ENCODE measurements at regions not wholly inside any gene's neighbourhood (a gene's known extent, or its start where the extent isn't known, plus 50 kb on each side); places are given as distances from the start of the nearest gene placed in this dataset.

GRCh38 chr14:105937253-105938054, 411.1 kb downstream of the TMEM121 start:
- Histone ChIP-seq H3K9me3 (peaks cover 0 to 10% of the 10 kb centered on the region in 2 donors), H3K27ac (no peak overlapping the region), H3K4me1 (no peaks in the 10 kb centered on the region), H3K4me3 (no peak overlapping the region), H3K36me3 (no peaks in the 10 kb centered on the region), H3K27me3 (no peaks in the 10 kb centered on the region)
- TF ChIP-seq CTCF (IDR thresholded peaks at IDR 0.05) (no peak), POLR2A (IDR thresholded peaks at IDR 0.05) (no peak)
- DNase-seq, result no peak
- intact Hi-C loops (cut with DNase I; ENCODE audit: low total_unique reads), result no loop called here

GRCh38 chr14:105938055-105938863, 411.9 kb downstream of the TMEM121 start:
- DNase-seq, result no peak
- Histone ChIP-seq H3K4me3 (no peak overlapping the region), H3K27me3 (no peaks in the 10 kb centered on the region), H3K9me3 (peaks cover 0 to 10% of the 10 kb centered on the region in 2 donors), H3K27ac (no peak overlapping the region), H3K4me1 (no peaks in the 10 kb centered on the region), H3K36me3 (no peaks in the 10 kb centered on the region)
- intact Hi-C loops (cut with DNase I; ENCODE audit: low total_unique reads), result no loop called here
- no peak for TF ChIP-seq CTCF (IDR thresholded peaks at IDR 0.05)
- no peak for TF ChIP-seq POLR2A (IDR thresholded peaks at IDR 0.05)

GRCh38 chr14:105938959-105939358, 412.6 kb downstream of the TMEM121 start:
- no peak for TF ChIP-seq POLR2A (IDR thresholded peaks at IDR 0.05)
- no peak for TF ChIP-seq CTCF (IDR thresholded peaks at IDR 0.05)
- Histone ChIP-seq H3K9me3 (peaks cover 0 to 10% of the 10 kb centered on the region in 2 donors), H3K27me3 (no peaks in the 10 kb centered on the region), H3K27ac (no peak overlapping the region), H3K4me3 (no peak overlapping the region), H3K36me3 (no peaks in the 10 kb centered on the region), H3K4me1 (no peaks in the 10 kb centered on the region)
- DNase-seq, result no peak
- intact Hi-C loops (cut with DNase I; ENCODE audit: low total_unique reads), result no loop called here

DNA sequence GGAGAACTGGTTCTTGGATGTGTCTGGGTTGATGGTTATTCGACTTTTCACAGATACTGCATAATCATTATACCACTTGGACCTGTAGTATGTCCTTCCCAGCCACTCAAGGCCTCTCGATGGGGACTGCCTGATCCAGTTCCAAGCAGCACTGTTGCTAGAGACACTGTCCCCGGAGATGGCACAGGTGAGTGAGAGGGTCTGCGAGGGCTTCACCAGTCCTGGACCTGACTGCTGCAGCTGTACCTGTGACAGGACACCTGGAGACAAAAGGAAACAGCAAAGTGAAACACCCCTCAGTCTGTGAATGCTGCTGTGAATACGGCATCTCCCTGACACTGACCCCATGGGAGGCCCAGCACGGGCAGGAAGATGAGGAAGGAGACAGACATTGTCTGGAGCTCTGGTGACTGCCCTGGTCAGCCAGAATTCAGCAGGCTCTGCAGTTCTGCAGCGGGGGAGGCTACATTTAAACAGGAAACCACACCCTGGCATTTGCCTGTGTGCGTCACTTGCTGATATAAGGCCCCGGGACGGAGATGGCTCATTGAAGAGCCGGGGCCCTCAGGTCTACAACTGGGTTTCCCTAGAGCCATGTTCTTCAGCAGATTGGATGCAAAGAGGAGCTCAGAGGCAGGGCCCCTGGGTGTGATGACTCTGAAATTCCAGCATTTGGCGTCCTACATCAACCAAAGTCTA, 413.6 kb downstream of the TMEM121 start:
- DNase-seq, result no peak
- peaks cover 0 to 10% of the 10 kb centered on the region in 2 donors for H3K9me3 ChIP-seq

More for the DNA sequence above, 413.6 kb downstream of the TMEM121 start:
- TF ChIP-seq CTCF (IDR thresholded peaks at IDR 0.05) (no peak), POLR2A (IDR thresholded peaks at IDR 0.05) (no peak)
- Histone ChIP-seq H3K27ac (no peak overlapping the region), H3K4me3 (no peak overlapping the region), H3K27me3 (no peaks in the 10 kb centered on the region), H3K4me1 (no peaks in the 10 kb centered on the region), H3K36me3 (no peaks in the 10 kb centered on the region)
- intact Hi-C loops (cut with DNase I; ENCODE audit: low total_unique reads), result no loop called here
